ENCODE measurements at regions not wholly inside any gene's neighbourhood (a gene's known extent, or its start where the extent isn't known, plus 50 kb on each side); places are given as distances from the start of the nearest gene placed in this dataset.

DNA sequence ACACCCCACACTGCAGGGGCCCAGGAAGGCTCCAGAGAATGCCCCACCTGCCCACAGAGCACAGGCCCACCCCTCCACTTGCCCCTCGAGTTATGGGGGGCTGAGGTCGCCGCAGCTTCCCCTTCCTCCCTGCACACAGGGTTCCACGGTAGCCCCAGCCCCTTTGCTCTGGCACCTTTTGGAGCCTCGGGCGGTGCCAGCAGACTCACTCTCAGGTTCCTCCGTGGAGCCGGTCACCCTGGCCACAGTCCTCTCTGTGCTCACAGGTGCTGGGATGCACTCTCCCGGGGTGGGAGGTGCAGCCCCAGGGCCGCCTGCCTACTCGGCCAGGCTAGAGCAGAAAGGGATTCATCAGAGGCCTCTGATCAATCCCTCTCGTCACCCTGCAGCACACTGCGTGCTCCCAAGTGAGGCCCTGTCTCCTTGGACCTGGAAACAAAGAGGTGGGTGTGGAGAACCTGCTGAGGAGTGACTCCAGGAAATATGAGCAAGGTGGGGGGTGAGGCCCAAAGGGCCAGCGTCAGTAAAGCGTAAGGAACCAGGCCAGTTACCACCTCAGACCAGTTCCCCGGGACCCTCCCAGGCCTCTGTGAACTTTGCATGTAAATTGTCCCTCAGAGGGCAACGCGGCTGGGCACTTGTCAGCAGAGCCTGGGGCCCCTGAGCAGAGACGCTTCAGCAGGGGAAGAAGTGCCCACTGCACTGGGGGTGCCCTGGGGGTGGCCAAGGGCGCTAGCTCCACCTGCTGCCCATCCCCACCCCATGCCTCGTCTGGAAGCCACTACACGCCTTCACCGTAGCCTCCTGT is 167.8 kb downstream of the OLFM1 start:
- no peak for DNase-seq

DNA sequence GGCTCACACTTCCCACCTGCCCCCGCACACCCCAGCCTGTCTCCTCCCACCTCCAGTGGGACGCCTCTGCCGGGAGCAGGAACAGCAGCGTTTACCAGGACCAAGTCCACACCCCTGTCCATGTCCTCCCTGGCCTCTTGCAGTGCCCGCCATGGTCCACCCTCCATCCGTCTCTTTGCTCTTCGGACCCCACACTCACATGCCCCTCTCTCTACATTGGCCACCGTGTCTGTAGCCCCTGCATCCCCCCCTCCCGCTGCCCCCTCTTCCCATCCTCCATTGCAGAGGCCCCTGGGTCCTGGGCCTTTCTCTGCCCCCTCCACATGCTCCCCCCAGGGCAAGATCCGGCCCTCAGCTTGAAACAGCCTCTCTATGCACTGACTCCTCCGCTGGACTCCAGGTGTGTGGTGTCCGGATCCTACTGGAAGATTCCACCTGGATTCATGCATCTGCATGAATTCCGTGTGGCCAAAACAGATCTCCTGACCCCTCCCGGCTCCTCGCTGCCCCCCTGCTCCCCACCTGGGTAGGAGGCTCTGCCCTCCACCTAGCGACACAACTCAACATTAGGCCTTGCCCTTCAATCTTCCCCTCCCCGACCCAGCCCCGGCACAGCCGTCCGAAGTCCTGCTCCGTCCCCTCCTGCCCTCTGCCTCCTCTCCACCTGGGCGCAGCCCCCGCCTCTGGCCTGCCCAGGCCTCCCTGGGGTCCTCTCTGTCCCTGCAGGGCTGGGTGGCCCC is 168.5 kb downstream of the OLFM1 start:
- no peak for DNase-seq

DNA sequence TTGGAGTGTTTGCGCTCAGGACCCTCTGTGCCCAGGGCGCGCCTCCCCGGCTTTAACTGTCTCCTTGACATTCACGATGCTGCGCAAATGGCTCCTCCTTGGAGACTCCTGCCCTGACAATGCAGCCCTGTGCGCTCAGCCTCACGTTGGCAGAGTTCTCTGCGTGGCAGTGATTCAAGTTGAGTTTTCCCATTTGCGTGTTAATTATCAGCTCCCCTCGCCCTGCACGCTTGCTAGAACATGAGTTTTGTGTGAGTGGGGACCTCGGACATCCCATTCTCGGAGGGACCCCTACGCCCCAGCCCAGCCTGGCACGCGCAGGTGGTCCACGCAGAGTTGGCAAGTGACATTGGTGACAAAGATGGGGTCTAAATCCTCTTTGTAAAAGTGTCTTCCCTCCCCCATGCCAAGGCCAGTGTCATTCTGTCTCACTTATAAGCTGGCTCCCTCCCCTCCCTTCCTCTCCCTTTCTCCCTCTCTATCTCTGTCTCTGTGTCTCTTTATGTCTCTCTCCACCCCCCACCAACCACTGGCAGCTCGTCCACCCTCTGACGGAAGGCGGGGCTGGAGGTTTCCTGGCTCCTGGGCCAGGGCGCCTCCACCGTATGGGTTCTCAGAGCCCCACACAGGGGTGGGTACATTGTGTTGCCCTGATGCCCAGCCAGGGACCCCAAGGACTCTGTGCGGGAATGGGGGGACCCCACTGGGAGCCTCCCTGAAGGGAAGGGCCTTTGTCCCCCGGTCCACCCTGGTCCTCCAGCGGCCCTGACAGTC is 169.3 kb downstream of the OLFM1 start:
- DNase-seq = no peak

DNA sequence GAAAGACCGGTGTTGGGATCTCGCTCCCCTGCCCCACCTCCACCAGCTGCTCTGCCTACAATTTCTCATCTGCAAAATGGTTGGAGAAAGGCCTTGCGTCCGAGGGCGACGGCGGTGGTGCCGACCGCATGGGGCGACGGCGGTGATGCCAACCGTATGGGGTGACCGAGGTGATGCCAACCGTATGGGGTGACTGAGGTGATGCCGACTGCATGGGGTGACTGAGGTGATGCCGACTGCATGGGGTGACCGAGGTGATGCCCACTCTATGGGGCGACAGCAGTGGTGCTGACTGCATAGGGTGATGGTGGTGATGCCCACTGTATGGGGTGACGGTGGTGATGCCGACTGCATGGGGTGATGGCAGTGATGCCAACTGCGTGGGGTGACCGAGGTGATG is 171.0 kb downstream of the OLFM1 start:
- DNase-seq = no peak

DNA sequence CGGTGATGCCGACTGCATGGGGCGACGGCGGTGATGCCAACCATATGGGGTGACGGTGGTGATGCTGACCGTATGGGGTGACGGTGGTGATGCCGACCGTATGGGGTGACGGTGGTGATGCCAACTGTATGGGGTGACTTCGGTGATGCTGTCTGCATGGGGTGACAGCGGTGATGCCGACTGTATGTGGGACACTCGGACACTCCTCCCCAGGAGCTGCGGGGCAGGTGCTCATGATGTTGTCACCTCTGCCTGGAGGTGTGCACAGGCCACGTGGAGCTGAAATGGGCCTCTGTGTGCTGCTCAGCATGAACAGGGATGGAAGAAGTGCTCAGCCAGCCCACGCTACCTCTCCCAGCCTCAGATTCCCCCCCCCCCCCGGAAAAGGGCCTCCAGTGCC is 171.8 kb downstream of the OLFM1 start:
- DNase-seq = no peak

DNA sequence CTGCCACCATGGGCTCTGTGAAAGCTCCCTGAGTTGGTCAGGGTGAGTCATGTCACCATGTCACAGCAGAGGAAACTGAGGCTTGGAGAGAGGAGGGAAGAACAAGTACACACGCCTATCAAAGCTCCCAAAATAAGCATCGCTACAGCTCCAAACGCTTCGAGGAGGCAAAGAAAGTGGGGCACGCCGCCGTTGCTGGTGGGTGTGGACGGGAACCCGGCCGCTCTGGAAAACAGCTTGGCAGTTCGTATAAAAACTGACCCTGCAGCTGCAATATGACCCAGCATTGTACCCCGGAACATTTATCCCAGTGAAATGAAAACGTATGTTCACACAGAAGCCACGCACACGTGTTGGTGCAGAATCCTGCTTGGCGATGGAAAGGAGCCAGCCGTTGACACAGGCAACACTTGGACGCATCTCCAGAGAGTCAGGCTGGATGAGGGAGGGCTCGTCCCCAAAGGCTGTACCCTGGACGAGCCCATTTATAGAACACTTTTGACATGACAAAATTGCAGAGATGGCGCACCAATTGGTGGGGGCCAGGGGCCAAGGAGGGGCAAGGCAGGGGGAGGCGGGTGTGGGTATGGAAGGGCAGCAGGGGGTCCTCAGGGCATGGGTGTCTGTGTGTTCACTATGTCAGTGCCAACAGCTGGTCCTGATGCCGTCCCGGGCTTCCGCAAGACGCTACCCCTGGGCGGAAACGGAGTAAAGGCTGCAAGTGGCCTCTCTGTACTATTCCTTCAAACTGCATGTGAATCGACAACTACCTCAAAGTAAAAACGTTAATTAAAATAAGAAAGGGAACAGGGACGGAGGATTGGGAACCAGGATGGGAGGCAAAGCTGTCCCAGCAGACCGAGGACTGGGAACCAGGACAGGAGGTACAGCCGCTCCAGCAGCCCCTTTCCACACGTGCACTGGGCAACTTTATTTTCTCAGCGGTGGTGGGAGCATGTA is 173.0 kb downstream of the OLFM1 start:
- DNase-seq = no peak

DNA sequence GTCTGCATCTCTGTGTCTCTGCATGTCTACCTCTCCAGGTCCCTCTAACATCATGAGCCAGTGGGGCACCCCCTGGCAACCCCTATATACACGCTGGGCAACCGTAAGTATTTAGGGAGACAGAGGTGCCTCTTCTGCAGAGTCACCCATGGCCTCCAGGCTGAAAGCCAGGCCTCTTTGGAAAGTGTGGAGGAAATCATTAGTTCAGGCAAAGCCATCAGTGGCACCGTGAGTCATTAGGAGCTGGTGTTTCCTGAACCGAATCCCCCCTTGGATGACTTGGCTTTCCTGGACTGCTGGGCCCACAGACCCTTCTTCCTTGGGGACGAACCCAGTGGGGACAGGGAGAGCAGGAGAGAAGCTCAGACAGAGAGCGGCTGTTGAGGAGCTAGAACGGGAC is 174.8 kb downstream of the OLFM1 start:
- no peak for DNase-seq

DNA sequence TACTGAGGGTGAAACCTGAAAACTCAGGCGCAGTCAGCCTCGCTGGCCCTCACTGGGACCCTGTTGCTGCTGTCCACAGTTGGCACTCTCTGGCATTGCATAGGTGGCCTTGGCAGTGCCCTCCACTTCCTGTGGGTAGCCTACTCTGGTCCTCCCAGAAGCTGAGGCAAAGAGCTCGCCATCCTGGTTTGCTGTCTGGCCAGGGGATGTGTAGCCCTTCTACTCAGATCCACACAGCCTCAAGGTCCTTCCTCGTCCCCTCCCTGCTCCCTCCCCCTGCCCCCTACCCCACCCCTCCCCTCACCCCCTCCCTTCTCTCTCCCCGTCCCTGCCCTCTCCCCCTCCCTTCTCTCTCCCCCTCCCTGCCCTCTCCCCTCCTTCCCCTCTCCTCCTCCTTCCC is 176.0 kb downstream of the OLFM1 start:
- DNase-seq = no peak

DNA sequence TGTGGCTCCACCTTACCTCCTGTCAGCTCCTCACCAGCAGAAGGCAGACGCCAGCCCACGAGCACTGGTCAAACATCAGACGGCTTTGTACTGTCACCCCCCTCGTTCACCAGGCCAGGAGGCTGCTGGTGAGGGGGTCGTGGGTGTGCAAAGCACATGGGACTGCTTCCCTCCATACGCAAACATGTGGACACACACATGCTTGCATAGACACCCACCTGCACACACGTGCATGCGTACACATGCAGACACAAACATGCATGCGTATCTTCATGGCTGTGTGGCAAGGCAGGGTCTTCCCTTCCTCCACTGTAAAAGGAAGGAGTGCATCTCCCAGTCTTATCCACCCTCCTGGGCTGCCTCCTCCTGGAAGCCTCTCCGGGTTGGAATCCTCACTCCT is 178.5 kb downstream of the OLFM1 start:
- DNase-seq = no peak

DNA sequence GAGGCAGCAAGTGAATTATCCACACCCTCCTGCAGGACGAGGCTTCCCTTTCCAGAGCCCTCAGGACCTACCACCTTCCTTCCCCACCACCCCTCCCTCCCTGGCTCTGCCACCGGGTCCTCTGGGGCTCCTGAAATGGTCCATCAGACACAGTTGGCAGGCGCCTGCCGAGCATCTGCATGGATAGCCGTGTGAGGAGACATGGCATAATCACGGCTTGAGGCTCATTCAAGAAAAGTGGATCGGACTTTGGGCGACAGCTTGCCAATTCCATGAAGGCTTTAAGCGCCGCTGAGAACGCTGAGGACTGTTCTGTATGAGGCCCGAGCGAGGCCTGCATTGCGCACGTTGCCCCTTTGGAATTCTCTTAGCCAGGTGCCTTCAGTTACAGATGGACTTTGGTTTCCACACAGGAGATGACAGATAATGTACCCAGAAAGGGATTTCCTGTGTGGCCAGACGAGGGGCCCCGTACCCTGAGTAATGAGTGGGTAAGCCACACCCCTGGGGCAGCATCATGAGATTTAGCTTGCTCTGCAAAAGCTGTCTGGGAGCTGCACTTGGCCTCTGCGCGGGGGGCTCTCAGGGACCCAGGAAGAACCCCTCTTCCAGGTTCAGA is 179.8 kb downstream of the OLFM1 start:
- DNase-seq = no peak

DNA sequence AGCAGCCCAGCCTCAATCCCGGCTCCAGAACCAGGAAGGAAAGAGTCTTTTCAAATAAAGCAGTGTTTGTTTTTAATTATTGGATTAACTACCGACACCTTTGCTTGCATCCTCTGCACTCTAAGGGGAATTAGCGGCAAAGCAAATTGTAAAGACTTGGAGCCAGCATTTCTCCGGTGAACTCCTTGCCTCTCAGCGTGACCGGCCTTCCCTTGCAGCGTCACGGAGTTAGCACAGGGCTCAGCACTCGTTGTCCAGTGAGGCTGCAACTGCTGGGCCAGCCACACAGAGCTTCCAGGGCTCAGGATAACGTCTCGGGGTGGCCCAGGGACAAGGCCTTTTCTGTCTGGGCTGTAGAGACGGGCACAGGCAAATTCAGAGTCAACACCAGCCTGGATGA is 180.6 kb downstream of the OLFM1 start:
- no peak for DNase-seq

DNA sequence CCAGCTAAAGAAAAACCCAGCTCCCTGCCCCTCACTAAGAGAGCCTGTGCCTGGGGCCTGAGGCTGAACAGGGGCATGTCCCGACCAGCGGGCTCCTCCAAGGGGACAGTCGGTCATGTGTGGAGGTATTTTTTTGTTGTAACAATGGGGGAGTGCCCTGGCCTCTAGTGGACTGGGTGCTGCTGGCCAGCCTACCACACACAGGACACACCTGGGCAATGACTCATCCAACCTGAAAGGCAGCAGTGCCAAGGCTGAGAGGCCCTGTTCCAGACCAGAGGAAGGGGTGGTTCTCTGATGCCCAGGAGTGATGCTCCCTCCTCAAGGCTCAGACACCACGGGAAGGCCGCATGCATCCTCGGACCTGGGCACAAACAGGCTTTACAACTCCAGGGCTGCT is 181.5 kb downstream of the OLFM1 start:
- DNase-seq = no peak

DNA sequence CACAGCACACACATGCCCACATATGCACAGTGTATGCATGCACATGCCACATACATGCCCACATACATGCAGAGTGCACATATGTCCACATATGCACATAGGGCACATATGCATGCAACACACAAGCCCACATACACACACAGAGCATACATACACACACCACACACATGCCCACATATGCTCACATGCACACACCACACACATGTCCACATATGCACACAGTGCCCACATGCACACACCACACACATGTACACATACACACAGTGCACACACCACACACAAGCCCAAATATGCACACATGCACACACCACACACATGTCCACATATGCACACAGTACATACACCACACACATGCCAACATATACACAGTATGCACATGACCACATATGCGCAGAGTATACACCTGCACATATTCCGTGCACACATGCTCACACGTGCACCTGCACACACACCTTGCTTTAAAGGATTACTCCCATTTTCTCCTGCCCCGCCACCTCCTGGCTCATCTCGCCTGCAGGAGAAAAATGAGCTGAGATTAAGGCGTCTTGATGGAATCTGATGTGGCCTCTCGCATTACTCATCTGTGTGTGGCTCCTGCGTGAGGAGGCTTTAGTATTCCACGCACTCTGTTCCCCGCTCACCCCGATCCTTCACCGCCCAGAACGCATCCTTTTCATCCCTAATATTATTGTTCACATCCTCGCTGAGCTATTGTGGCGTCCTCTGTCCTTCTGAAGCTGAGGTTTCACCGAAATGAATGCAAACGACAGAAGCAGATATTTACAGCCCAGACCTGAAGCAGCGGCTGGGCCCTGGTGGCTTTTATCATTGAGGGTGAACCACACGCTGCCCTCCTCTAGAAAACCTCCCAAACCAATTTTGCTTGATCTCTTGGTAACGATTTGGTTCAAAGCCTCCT is 182.7 kb downstream of the OLFM1 start:
- DNase-seq = no peak

DNA sequence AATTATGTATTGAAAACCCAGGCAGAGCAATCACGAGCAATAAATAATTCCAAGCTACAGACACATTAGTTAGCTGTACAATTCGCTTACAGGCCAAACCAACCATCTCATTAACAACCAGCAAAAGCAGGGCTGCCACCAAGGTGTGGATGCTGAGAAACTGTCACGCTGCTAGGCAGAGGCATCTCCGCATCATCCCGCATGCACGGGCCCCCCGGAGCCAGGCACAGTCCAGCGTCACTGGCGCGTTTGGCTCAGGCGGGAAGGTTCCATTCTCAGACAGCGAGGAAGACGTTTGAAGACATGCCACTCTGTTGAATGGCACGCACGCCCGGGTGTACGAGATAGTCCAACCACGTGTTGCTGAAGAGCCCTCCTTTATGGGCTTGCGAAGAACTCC is 184.0 kb downstream of the OLFM1 start:
- no peak for DNase-seq

DNA sequence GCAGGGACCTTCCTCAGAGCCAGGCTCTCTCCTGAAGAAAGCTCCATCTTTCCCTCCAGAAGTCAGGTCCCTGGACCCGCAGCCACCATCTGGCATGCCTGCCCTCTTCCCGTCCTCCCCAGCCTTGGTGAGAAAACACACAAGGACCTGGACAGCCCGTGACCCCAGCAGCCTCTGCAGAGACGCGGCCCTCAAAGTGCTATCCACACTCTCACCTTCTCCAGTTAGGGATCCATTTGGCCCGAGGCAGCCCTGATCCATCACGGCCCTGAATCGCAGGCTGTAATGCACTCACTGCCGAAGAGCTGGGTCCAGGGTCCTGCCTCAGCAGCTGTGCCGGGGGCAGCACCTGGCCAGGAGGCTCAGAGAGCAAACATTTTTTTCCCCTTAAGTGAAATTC is 185.1 kb downstream of the OLFM1 start:
- DNase-seq = no peak

DNA sequence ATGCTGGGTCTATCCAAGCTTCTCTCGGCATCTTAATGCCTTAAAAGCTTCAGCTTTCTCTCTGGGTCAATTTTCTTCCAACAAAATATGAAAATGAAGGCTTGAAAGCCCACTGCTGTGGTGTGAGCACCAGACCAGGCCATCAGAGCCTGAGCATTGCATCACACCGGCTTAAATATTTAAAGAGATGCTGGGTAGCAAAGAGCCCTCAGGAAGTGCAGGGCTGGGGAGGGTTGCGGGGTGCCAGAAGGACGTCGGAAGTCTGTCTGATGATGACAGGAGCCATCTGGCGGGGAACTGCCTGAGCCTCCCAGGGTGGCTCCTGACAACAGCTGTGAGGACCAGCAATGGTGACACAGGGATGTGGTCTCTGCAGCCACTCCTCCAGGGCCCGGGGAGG is 185.5 kb downstream of the OLFM1 start:
- no peak for DNase-seq

DNA sequence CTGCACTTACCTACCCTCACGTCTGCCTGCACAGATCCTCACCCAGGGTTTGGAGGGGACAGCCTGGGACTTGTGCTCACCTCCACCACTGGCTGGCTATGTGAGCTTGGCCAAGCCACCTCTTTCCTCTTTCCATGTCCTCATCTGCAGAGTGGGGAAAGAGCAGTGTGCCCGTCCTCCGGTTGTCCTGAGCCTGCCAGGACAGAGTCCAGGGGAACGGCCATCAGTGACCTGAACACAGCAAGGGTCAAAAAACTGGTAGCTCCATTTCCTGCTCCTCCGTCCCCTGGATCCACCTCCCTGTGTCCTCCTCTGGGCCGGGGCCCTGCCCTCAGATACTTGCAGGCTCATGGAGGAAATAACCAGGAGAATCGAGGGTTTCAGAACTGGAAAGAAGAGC is 187.7 kb downstream of the OLFM1 start:
- no peak for DNase-seq

DNA sequence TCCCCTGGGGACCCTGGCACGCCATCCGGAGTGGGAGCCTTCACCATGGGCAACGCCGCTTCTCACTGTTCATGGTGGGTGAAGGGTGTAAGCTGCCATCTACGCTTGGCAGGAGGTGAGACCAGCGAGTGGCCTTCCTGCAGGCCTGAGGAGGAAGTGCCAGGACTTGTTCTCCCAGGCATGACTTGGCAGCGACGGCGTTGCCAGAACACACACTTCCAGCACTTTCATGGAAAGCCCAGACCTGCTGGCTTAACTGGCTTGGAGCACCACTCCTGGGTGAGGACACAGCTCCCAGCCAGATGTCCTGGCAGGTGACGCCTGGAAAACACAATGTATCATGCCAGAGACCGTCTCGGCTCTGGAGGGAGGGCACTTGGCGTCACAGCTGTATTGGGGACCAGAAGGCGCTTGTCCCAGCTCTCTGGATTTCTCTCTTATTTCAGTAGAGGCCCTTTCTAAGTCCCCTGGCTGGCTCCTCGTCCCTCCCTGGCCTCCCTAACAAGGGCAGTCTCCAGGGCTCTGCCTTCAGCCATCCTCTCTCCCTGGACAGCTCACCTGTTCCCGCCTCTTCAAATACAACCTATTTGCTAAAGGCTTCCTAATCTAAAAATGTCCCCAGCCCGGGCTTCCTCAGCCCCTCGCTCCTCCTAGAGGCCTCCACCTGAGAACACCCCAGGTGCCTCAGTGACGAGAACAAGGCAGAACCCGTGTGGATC is 188.3 kb downstream of the OLFM1 start:
- DNase-seq = no peak

DNA sequence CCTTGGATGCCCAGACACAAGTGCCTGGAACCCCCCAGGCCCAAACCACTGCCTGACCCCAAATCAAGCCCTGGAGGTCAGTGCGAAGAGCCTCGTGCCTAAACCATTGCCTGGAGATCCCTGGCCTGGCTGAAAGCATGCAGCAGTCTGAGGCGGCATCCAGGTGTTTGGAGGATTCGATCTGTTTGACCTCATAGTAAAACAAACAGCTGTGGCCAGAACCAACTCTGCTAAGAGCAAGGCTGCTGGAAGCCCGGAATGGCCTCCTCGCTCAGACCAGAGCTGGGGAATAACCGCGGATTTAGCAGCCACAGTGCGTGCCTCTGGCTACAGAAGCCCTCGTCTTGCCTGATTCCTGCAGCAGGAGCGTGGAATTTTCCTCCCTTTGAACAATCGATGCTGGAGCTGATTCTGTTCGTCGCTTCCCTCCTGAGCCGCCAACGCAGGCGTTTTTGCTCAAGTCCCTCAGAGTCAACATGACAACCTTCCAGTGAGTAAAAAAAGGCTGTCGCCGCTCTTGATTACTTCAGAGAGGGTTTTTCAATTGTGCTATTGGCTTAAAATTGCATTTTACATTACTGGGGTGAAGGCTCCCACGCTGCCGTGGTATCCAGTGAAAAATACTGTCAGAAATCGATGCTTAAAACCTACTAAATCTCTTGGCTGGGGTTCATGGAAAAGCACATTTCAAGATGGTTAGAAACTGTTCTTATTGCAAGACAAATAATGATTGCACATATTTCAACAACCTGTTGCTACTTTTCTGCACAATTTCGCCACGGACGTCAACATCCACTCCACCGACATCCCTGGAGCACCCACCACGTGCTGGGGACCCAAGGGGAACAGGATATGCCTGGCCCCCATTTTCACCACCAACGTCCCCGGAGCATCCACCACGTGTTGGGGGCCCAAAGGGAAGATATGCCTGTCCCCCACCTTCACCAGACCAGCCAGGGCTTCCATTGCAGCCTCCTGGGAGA is 190.0 kb downstream of the OLFM1 start:
- DNase-seq = no peak

Measured in activated CD8-positive, alpha-beta memory T cell treated with anti-CD3 and anti-CD28 coated beads for 24 hours (primary cell).